H54 (cell line): ENCODE measurements at regions not wholly inside any gene's neighbourhood (a gene's known extent, or its start where the extent isn't known, plus 50 kb on each side); places are given as distances from the start of the nearest gene placed in this dataset.

ENCODE experiments used
- DNase-seq: peaks from one replicate; pipeline ENCODE4 v3.0.0; 2011; ENCODE audit warnings: low spot score, mixed read lengths; ENCODE audit not compliant: insufficient read length
- FAIRE-seq: peaks from 3 replicates; lab custom pipeline; 2011; peaks lifted over from hg19 to GRCh38; lab: Jason Lieb, UNC
- POLR2A ChIP-seq: IDR thresholded peaks from 2 replicates; pipeline ENCODE4 v1.6.1; 2011; ENCODE audit warnings: low read depth, mild to moderate bottlenecking, low read length

DNA sequence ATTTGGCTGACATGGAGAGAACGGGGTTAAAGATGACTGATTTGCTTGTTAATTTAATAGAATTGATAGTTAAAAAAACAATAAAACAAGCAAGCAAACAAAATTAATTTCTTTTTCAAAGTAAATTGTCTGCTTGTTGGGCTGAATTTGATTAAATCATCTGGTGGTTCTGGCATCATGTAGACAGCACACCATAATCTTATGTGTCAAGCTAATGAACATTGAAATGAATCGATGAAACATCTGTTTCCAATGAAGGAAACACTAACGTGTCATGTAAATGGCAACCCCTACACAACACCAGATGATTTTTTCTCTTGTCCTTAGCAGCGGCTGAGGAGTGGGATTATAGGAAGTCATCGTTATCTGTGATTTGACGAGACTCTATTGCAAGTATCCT is 399.6 kb upstream of the RAG2 start:
- no peak for TF ChIP-seq POLR2A
- FAIRE-seq (no peak), DNase-seq (no peak)

DNA sequence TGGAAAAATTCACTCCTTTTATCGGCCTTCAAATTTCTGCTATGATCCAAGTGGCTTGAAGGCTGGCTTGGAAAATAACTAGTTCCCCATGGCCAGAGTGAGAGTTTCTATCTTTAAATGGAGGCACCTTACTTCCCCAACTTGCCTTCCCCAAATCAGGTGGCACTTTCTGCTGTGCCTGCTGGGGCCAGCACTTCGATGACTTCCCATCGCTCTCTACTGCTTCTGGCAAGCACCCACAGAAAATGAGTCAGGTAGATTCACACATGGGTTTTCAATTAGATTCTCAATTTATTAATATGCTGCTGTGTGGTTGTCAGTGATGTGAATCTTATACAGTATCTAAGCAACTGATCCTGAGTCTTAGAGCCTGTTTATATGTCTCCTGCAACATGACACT is 398.8 kb upstream of the RAG2 start:
- TF ChIP-seq POLR2A, result no peak
- FAIRE-seq, result no peak

DNA sequence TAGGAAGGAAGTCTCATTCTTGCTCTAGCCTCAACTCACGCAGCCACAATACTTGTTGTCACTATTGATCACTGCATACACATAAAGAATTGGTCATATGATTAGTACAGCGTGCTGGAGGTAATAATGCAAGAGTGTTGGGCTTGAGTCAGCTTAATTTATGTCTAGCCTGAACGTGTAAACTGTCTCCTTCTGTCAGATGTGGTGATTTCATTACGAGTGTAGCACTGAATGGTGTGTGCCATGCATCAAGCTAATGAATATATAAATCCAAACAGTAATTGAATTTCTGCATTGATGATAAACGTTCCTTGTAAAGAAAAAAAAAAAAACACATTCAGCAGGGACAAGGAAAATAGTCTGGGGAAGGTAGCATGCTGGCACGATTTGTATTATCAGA is 396.2 kb upstream of the RAG2 start:
- FAIRE-seq, result no peak
- no peak for TF ChIP-seq POLR2A

More for the DNA sequence above, 398.8 kb upstream of the RAG2 start:
- no peak for DNase-seq

DNA sequence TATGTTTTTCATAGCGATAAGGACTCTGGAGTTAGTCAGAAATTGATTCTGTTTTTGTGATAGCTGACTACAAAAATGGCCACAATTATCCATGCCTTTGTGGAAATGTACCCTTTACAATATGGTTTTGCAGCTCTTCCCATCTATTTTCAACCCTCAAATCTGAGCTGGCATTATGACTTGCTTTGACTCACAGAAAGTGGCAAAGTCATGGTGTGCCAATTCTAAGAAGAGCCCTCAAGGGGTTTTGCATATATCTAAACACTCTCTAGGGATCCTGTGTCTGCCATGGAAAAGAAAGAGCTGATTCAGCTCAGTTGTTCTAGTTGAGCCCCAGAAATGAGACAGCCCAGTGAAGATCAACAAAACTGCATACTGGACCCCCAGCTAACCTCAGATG is 390.5 kb upstream of the RAG2 start:
- FAIRE-seq (no peak), DNase-seq (no peak)
- no peak for TF ChIP-seq POLR2A

More for the DNA sequence above, 396.2 kb upstream of the RAG2 start:
- DNase-seq, result no peak

DNA sequence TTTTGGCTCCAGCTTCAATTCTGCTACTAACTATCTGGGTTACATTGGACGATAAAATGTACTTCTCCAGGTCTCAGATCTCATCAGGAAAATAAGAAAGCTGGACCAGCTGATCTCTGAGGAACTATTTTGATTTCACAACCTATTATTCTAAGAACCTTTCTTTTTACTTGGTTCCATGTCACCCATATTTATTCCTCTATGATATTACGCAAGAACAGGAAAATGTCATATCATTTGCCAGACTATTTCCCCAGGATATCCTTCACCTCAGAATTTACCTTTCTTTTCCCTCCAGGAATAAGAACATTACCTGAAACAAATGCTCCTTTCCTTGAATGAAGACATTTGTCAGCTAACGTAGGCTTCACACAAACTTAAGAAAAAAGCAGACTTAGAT is 387.5 kb upstream of the RAG2 start:
- FAIRE-seq (no peak), DNase-seq (no peak)
- no peak for TF ChIP-seq POLR2A

DNA sequence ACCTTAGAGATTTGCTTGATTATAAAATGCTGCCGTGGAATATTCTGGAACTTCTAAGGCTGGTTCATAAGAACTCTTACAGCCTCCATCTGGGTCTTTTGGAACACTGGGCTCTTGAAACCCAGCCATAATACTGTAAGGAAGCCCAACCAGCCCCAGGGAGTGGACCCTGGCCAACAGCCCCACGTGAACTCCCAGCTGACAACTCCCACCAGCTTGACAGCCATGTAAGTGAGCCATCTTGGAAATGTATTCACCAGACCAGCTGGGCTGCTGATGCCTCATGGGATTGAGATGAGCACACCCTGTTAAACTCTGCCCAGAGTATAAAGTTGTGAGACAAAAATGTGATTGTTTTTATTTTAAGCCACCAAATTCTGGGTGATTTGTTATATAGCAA is 378.7 kb upstream of the RAG2 start:
- no peak for TF ChIP-seq POLR2A

DNA sequence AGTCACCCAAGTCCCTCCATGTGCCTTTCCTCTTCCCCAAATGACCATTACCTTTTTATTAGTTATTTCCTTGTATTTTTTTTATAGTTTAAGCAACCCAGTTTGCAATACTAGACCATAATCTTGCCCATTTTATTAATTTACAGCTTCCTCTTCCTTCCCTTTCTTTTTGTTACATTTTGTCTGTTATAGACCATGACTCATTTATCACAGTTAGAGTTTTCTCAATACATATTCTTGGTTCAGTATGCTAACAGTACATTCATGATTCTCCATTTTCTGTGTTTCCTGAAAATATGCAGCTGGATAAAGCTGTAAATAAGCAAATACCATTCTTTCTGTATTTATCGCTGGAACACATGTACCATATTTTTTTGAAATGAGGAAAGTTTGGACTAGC is 376.7 kb upstream of the RAG2 start:
- FAIRE-seq, result no peak
- TF ChIP-seq POLR2A, result no peak
- no peak for DNase-seq

More for the DNA sequence above, 378.7 kb upstream of the RAG2 start:
- DNase-seq (no peak), FAIRE-seq (no peak)

DNA sequence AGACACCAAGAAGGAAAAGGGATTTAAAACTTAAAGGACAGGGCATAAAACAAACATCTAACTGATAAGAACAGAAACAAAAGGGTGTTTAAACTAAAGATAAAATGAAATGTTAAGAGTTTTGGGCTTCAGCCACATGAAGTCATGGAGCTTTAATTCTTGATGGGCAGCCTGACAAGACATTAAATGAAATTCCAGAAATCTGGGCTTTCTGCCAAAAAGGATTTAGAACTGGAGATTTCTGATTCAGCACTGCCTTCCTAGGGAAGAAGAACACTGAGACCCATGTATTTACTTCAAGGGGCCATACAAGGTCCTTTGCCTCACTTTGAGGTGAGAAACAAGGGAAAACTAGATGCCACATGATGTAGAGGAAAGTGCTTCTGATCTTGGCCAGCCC is 355.9 kb upstream of the RAG2 start:
- FAIRE-seq (no peak), DNase-seq (no peak)
- TF ChIP-seq POLR2A, result no peak

DNA sequence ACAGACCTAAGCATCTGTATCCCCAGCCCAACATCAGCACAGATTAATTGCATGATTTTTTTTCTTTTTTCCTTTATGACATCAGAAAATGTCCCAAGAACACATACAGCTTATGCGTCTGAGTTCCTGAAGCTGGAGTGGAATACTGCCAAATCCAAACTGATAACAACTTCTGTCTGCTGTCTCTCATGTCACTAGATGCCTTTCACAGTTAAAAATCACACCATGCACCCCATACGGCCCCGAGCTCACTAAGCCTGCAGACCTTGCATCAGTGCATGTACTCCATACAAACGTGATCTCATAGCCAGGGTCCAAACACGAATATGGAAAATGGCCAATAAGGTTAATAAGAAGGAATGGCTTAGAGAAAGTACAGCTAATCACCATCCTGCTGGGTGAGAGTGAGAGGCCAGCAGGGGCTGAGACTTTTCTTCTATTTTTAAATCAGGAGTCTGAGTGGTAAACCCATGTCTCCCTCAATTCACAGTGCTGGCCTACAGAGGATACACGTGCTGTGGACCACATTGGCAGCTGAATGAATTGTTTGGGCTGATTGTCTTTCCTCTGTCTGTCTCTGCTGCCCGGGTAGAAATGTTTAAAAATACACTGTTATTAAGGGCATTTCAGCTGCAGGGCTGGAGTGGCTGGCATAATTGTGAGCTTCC is 350.6 kb upstream of the RAG2 start:
- TF ChIP-seq POLR2A, result no peak
- FAIRE-seq, result no peak
- no peak for DNase-seq

DNA sequence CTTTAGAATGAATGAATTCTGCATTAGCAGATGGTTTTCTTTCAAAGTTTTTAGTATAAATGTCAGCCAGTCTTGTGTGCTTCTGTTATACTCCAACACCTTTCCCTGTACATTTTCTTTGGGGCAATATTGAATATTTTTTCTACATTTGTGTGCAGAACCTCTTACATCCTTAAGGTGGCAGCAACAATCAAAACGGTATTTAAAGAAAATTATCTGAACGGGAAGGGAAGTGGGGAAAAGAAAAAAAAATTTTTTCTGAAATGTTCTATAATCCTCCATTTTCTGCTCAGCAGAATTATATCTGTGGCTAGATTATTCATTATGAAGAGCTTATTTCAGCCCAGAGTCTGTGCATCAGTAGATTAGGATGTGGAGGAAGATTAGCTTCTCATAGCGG is 347.3 kb upstream of the RAG2 start:
- no peak for TF ChIP-seq POLR2A
- FAIRE-seq (no peak), DNase-seq (no peak)

DNA sequence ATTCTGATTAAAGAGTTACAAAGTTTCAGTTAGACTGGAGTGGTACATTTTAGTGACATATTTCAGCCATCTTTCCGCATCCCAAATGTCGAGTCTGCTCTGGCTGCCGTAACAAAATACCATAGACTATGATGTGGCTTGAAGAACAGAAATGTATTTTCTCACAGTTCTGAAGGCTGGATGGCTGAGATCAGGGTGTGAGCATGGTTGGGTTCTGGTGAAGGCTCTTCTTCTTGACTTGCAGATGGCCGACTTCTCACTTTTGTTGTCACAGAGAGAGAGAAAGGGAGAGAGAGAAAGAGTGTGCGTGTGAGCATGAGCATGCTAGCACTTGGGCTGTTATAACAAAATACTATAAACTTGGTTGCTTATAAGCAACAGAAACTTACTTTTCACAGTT is 335.4 kb upstream of the RAG2 start:
- FAIRE-seq (no peak), DNase-seq (no peak)
- TF ChIP-seq POLR2A, result no peak

DNA sequence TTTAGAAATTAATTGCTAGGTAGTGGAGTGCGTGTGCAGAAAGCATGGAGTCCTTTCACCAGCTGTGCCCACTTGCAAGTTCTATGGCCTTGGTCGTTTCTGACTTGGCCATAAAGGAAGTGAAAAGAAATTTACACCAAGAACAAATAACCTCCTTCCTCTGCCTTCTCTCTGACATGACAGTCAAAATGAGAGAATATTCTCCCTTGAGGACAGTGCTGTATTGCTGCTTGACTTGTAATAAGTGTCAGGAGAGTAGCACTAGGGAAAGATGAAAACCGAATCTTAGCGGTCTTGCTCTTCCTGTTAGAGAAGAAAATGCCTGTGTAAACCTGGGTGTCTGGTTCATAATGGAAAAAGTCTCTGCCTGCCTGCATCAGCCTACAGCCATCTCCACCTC is 333.1 kb upstream of the RAG2 start:
- FAIRE-seq (no peak), DNase-seq (no peak)
- no peak for TF ChIP-seq POLR2A

DNA sequence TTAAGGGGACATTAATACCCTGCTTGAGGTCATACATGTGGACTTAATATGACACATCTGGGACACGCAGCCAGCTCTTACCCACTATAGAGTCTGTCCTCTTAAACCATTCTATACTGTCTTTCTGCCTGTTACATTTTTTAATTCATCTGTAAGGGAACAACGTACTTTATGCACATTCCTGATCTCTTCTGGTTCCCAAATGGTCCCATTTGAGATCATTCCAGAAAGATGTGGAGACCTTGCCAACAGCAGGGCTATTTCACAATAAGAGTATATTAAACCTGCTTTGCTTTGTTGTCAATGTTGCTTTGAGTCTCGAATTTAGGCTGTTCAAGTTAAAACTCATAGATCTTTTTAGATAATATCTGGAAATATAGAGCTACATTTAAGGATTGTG is 332.2 kb upstream of the RAG2 start:
- FAIRE-seq (no peak), DNase-seq (no peak)
- TF ChIP-seq POLR2A, result no peak

DNA sequence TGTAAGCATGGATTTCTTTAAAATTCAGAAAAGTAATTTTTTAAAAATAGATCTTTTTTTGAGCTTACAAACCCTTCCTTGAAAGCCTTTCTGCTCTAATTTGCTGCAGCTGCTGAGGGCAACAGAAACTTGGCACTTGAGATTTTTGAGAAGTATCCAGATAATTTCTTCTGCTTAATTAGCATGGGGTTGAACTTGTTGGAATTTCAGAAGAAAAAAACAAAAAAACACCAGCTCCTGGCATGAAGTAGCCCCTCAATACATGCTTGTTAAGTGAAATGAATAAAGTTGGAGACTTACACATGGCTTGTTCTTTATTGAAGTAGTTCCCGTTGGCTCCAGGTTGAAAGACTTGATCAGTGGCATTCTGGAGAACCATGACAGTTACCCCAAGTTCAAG is 331.4 kb upstream of the RAG2 start:
- no peak for TF ChIP-seq POLR2A
- no peak for DNase-seq
- FAIRE-seq, result no peak

DNA sequence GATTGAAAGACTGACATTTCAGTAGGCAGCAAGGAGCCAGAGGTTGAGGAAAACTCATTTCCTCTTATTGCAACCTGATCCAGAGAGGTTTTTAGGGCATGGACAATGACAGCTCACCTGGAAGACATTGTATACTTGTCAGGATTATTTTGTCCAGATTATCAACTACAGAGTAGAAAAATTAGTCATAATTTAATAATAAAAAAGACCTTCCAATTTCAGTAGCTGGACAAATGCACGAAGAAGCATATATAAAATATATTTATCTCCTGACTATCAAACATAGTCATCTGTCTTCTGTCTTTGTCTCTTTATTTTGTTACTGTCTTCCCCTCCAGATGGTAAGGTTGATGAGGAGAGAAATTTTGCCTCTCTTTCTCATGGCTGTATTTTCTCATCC is 330.6 kb upstream of the RAG2 start:
- no peak for TF ChIP-seq POLR2A
- DNase-seq (no peak), FAIRE-seq (no peak)
